SK-N-SH treated with all-trans-retinoic acid at 6 μM for 48 hours (cell line): ENCODE measurements at regions not wholly inside any gene's neighbourhood (a gene's known extent, or its start where the extent isn't known, plus 50 kb on each side); places are given as distances from the start of the nearest gene placed in this dataset.

Experiments used
- ARNTL ChIP-seq: fragments of 450-650 bp; formaldehyde crosslinking; IDR thresholded peaks from 2 replicates; pipeline ENCODE4 v1.5.0; 2020; ENCODE audit warnings: low read depth, mild to moderate bottlenecking, moderate library complexity, borderline replicate concordance
- BACH2 ChIP-seq: fragments of 250-450 bp; sonication (Bioruptor Pico); IDR thresholded peaks from 2 replicates; pipeline ENCODE4 v1.9.0; 2021; ENCODE audit warnings: mild to moderate bottlenecking, borderline replicate concordance
- GLIS3 ChIP-seq: fragments of 250-450 bp; sonication (Bioruptor Pico); IDR thresholded peaks from 2 replicates; pipeline ENCODE4 v1.5.0; 2020; ENCODE audit warnings: mild to moderate bottlenecking, moderate library complexity
- OSR1 ChIP-seq: fragments of 250-450 bp; sonication (Bioruptor Pico); IDR thresholded peaks from 2 replicates; pipeline ENCODE4 v1.8.0; 2022; ENCODE audit warnings: moderate library complexity, mild to moderate bottlenecking, inconsistent platforms
- PATZ1 ChIP-seq: fragments of 250-450 bp; sonication (Bioruptor Pico); IDR thresholded peaks from 2 replicates; pipeline ENCODE4 v1.8.0; 2020; ENCODE audit warnings: mild to moderate bottlenecking, moderate library complexity, borderline replicate concordance
- SNAI2 ChIP-seq: fragments of 250-450 bp; sonication (Bioruptor Pico); IDR thresholded peaks from 2 replicates; pipeline ENCODE4 v1.5.0; 2020; ENCODE audit warnings: mild to moderate bottlenecking, moderate library complexity
- ZC3H10 ChIP-seq: fragments of 250-450 bp; sonication (Bioruptor Pico); IDR thresholded peaks from 2 replicates; pipeline ENCODE4 v1.5.1; 2021; ENCODE audit warnings: mild to moderate bottlenecking, moderate library complexity
- ZFP3 ChIP-seq: fragments of 250-450 bp; sonication (Bioruptor Pico); IDR thresholded peaks from 2 replicates; pipeline ENCODE4 v1.5.0; 2020; ENCODE audit warnings: mild to moderate bottlenecking, moderate library complexity
- ZFP30 ChIP-seq: fragments of 450-650 bp; formaldehyde crosslinking; IDR thresholded peaks from 2 replicates; pipeline ENCODE4 v1.5.0; 2022; ENCODE audit warnings: mild to moderate bottlenecking, moderate library complexity
- ZNF565 ChIP-seq: fragments of 450-650 bp; formaldehyde crosslinking; conservative IDR thresholded peaks from 2 replicates; pipeline ENCODE4 v1.5.0; 2020; ENCODE audit warnings: low read depth, mild to moderate bottlenecking, moderate library complexity
- ZNF70 ChIP-seq: fragments of 450-650 bp; formaldehyde crosslinking; IDR thresholded peaks from 2 replicates; pipeline ENCODE4 v1.5.0; 2020; ENCODE audit warnings: mild to moderate bottlenecking, moderate library complexity
- TF ChIP-seq, protein P1 (sequence below): fragments of 250-450 bp; sonication (Bioruptor Pico); IDR thresholded peaks from 2 replicates; pipeline ENCODE4 v1.5.1; 2021; ENCODE audit warnings: mild to moderate bottlenecking, moderate library complexity
- TF ChIP-seq, protein P2 (sequence below): fragments of 250-450 bp; sonication (Bioruptor Pico); IDR thresholded peaks from 2 replicates; pipeline ENCODE4 v1.5.0; 2020; ENCODE audit warnings: mild to moderate bottlenecking, moderate library complexity
- TF ChIP-seq, protein P3 (sequence below): fragments of 250-450 bp; sonication (Bioruptor Pico); IDR thresholded peaks from 2 replicates; pipeline ENCODE4 v1.5.1; 2020; ENCODE audit warnings: low read depth, mild to moderate bottlenecking, moderate library complexity

DNA sequence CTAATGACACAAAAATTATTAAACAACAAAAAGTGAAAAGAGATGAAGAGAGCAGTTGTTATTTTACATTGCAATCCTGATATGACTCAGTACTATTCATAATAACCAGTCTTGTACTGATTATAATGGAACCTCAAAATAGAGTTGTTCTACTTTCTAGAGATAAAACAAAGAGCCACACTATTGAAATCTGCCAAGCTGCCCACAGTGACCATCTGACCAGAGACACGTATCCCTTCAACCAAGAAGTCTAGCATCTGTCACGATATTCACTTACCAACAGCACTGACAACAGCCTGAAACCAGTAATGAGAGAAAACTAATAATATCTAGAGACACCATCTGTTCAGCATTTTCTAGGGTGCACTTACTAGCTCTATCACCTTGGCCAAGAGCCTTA, 466.7 kb downstream of the NKX6-1 start:
- no peak for TF ChIP-seq ARNTL (CRISPR knock-in tag)
- no peak for TF ChIP-seq OSR1
- no peak for TF ChIP-seq PATZ1 (CRISPR knock-in tag)
- TF ChIP-seq ZFP30 (CRISPR knock-in tag), result no peak
- TF ChIP-seq SNAI2 (CRISPR knock-in tag), result no peak
- no peak for TF ChIP-seq ZC3H10 (CRISPR knock-in tag)
- TF ChIP-seq ZFP3 (CRISPR knock-in tag), result no peak
- no peak for TF ChIP-seq ZNF70
- TF ChIP-seq ZNF565 (CRISPR knock-in tag), result no peak
- no peak for TF ChIP-seq GLIS3 (CRISPR knock-in tag)
- TF ChIP-seq, protein P1, sequence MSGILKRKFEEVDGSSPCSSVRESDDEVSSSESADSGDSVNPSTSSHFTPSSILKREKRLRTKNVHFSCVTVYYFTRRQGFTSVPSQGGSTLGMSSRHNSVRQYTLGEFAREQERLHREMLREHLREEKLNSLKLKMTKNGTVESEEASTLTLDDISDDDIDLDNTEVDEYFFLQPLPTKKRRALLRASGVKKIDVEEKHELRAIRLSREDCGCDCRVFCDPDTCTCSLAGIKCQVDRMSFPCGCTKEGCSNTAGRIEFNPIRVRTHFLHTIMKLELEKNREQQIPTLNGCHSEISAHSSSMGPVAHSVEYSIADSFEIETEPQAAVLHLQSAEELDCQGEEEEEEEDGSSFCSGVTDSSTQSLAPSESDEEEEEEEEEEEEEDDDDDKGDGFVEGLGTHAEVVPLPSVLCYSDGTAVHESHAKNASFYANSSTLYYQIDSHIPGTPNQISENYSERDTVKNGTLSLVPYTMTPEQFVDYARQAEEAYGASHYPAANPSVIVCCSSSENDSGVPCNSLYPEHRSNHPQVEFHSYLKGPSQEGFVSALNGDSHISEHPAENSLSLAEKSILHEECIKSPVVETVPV (CRISPR knock-in tag), result no peak
- TF ChIP-seq, protein P2, sequence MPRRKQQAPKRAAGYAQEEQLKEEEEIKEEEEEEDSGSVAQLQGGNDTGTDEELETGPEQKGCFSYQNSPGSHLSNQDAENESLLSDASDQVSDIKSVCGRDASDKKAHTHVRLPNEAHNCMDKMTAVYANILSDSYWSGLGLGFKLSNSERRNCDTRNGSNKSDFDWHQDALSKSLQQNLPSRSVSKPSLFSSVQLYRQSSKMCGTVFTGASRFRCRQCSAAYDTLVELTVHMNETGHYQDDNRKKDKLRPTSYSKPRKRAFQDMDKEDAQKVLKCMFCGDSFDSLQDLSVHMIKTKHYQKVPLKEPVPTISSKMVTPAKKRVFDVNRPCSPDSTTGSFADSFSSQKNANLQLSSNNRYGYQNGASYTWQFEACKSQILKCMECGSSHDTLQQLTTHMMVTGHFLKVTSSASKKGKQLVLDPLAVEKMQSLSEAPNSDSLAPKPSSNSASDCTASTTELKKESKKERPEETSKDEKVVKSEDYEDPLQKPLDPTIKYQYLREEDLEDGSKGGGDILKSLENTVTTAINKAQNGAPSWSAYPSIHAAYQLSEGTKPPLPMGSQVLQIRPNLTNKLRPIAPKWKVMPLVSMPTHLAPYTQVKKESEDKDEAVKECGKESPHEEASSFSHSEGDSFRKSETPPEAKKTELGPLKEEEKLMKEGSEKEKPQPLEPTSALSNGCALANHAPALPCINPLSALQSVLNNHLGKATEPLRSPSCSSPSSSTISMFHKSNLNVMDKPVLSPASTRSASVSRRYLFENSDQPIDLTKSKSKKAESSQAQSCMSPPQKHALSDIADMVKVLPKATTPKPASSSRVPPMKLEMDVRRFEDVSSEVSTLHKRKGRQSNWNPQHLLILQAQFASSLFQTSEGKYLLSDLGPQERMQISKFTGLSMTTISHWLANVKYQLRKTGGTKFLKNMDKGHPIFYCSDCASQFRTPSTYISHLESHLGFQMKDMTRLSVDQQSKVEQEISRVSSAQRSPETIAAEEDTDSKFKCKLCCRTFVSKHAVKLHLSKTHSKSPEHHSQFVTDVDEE (CRISPR knock-in tag), result no peak
- TF ChIP-seq, protein P3, sequence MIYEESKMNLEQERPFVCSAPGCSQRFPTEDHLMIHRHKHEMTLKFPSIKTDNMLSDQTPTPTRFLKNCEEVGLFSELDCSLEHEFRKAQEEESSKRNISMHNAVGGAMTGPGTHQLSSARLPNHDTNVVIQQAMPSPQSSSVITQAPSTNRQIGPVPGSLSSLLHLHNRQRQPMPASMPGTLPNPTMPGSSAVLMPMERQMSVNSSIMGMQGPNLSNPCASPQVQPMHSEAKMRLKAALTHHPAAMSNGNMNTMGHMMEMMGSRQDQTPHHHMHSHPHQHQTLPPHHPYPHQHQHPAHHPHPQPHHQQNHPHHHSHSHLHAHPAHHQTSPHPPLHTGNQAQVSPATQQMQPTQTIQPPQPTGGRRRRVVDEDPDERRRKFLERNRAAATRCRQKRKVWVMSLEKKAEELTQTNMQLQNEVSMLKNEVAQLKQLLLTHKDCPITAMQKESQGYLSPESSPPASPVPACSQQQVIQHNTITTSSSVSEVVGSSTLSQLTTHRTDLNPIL (CRISPR knock-in tag), result no peak
- no peak for TF ChIP-seq BACH2 (CRISPR knock-in tag)
